Endothelial cell of umbilical vein (primary cell): ENCODE measurements at regions not wholly inside any gene's neighbourhood (a gene's known extent, or its start where the extent isn't known, plus 50 kb on each side); places are given as distances from the start of the nearest gene placed in this dataset.

Experiments used
- BruUV-seq: library from RNA; stranded (reverse); fragments of 400-500 nt; replicated peaks from 2 replicates; lab custom pipeline; 2021; lab: Mats Ljungman, UMichigan
- CTCF ChIA-PET: fragments of 300-600, 350-600 bp; sonication (Branson Sonifier 250); formaldehyde crosslinking; loops from one replicate; lab custom pipeline; 2021; ENCODE audit warnings: antibody characterized with exemption, inconsistent platforms; lab: Charles Lee
- POLR2A ChIA-PET: fragments of 300-600, 350-600 bp; sonication (Branson Sonifier 250); formaldehyde crosslinking; loops from one replicate; lab custom pipeline; 2021; ENCODE audit warnings: antibody characterized with exemption, inconsistent platforms; lab: Charles Lee
- DNase-seq: peaks from one replicate; pipeline ENCODE4 v3.0.0-alpha.2; 2011; ENCODE audit warnings: low read depth, low spot score
- FAIRE-seq: peaks from 2 replicates; lab custom pipeline; 2011; peaks lifted over from hg19 to GRCh38; lab: Jason Lieb, UNC
- H2AFZ ChIP-seq: 2 replicates; pipeline ENCODE4 v1.6.0; 2012; ENCODE audit warnings: low read depth, low read length, control low read depth, inconsistent platforms
- H3K27ac ChIP-seq: 2 replicates; pipeline ENCODE4 v1.5.1; 2011; ENCODE audit warnings: low read depth, mild to moderate bottlenecking, control low read depth, low read length, moderate library complexity; ENCODE audit not compliant: insufficient read depth
- H3K27me3 ChIP-seq, 2 experiments: 2 replicates each; pipeline versions ENCODE4 v1.6.0 to v1.6.1; 2011; ENCODE audit warnings: low read length in 2 of 2, mixed read lengths in 1 of 2; ENCODE audit not compliant: control insufficient read depth in 2 of 2, insufficient read depth in 2 of 2
- H3K36me3 ChIP-seq, 2 experiments: 2 replicates in 1 of 2; 3 replicates in 1 of 2; pipeline ENCODE4 v1.5.1; 2011; ENCODE audit warnings: low read length in 2 of 2, mild to moderate bottlenecking in 1 of 2, moderate library complexity in 1 of 2; ENCODE audit not compliant: control insufficient read depth in 2 of 2, insufficient read depth in 2 of 2; ENCODE audit errors: extremely low read depth in 1 of 2
- H3K4me1 ChIP-seq: 3 replicates; pipeline ENCODE4 v1.5.1; 2011; ENCODE audit warnings: mild to moderate bottlenecking, low read length; ENCODE audit not compliant: control insufficient read depth, insufficient read depth; ENCODE audit errors: extremely low read depth
- H3K4me2 ChIP-seq: 2 replicates; pipeline ENCODE4 v1.6.1; 2011; ENCODE audit warnings: low read length, control low read depth, mixed read lengths; ENCODE audit not compliant: insufficient read depth
- H3K4me3 ChIP-seq, 3 experiments: fragments of 200-600 bp in 1 of 3; sonication (generic), shearing (Covaris generic) in 1 of 3; replicated peaks in 1 of 3; 2 replicates each; pipeline ENCODE4 v1.5.1; 2011 to 2016; ENCODE audit warnings: control low read depth in 3 of 3, low read length in 3 of 3, mild to moderate bottlenecking in 2 of 3, inconsistent platforms in 1 of 3, low read depth in 1 of 3, moderate library complexity in 1 of 3; ENCODE audit not compliant: insufficient read depth in 1 of 3
- H3K79me2 ChIP-seq: 2 replicates; pipeline ENCODE4 v1.6.0; 2012; ENCODE audit warnings: low read length, inconsistent platforms; ENCODE audit not compliant: control insufficient read depth, insufficient read depth
- H3K9ac ChIP-seq: replicated peaks from 2 replicates; pipeline ENCODE3; 2011; ENCODE audit warnings: low read length, control low read depth; ENCODE audit not compliant: insufficient read depth; ENCODE audit errors: extremely low read depth
- H3K9me1 ChIP-seq: replicated peaks from 3 replicates; pipeline ENCODE4 v1.6.0; 2011; ENCODE audit warnings: mild to moderate bottlenecking, low read length; ENCODE audit not compliant: control insufficient read depth, insufficient read depth; ENCODE audit errors: extremely low read depth
- H3K9me3 ChIP-seq: replicated peaks from 2 replicates; pipeline ENCODE4 v1.5.1; 2012; ENCODE audit warnings: low read length, inconsistent platforms; ENCODE audit not compliant: control insufficient read depth, insufficient read depth
- H4K20me1 ChIP-seq: replicated peaks from 2 replicates; pipeline ENCODE3; 2011; ENCODE audit warnings: mild to moderate bottlenecking, low read length; ENCODE audit not compliant: control insufficient read depth, insufficient read depth; ENCODE audit errors: extremely low read depth
- CTCF ChIP-seq, 2 donors: IDR thresholded peaks; 1 replicate in 1 of 2; 2 replicates in 1 of 2; pipeline ENCODE4 v1.5.1; 2011; ENCODE audit warnings: low read length in 2 of 2, mild to moderate bottlenecking in 2 of 2, moderate library complexity in 2 of 2, control low read depth in 1 of 2, inconsistent platforms in 1 of 2, low read depth in 1 of 2; ENCODE audit not compliant: insufficient read depth in 1 of 2; ENCODE audit errors: extremely low read depth in 1 of 2
- EZH2 ChIP-seq: IDR thresholded peaks from 2 replicates; pipeline ENCODE4 v1.6.1; 2012; ENCODE audit warnings: borderline replicate concordance, low read depth, mild to moderate bottlenecking, moderate library complexity, low read length, inconsistent platforms; ENCODE audit not compliant: severe bottlenecking
- FOS ChIP-seq: IDR thresholded peaks from 2 replicates; pipeline ENCODE4 v1.6.1; 2011; ENCODE audit warnings: mild to moderate bottlenecking, low read length, moderate library complexity, borderline replicate concordance; ENCODE audit not compliant: insufficient read depth
- GATA2 ChIP-seq: IDR thresholded peaks from 2 replicates; pipeline ENCODE4 v1.7.0; 2011; ENCODE audit warnings: low read depth, mild to moderate bottlenecking, moderate library complexity, mixed read lengths, low read length; ENCODE audit not compliant: insufficient read length, insufficient read depth
- JUN ChIP-seq: IDR thresholded peaks from 2 replicates; pipeline ENCODE4 v1.6.1; 2011; ENCODE audit warnings: borderline replicate concordance, low read depth; ENCODE audit not compliant: insufficient read length, insufficient read depth
- MAX ChIP-seq: IDR thresholded peaks from 2 replicates; pipeline ENCODE4 v1.6.1; 2011; ENCODE audit not compliant: insufficient read depth, insufficient read length
- MYC ChIP-seq: IDR thresholded peaks from one replicate; pipeline ENCODE4 v1.6.1; 2011; ENCODE audit warnings: mild to moderate bottlenecking, low read depth, low read length
- POLR2A ChIP-seq: IDR thresholded peaks from 2 replicates; pipeline ENCODE4 v1.6.1; 2012; ENCODE audit warnings: low read depth, mild to moderate bottlenecking, control low read depth, low read length
- POLR2AphosphoS5 ChIP-seq: IDR thresholded peaks from 2 replicates; pipeline ENCODE4 v1.6.1; 2012; ENCODE audit warnings: low read depth, mild to moderate bottlenecking, control low read depth, low read length, moderate library complexity; ENCODE audit not compliant: insufficient read depth
- dilution Hi-C: fragments of 300-500 bp; cut with MboI; formaldehyde crosslinking; loops from one replicate; pipeline ENCODE4 v1.15.0; 2019; ENCODE audit warnings: low sequenced_read_pairs; ENCODE audit not compliant: extremely low pct_ligation_motif_present
- intact Hi-C: fragments of 100-400 bp; cut with micrococcal nuclease; formaldehyde crosslinking; loops from one replicate; pipeline ENCODE4 v1.10.0; 2022

- DNase-seq (no peak), FAIRE-seq (no peak)
- no peak overlapping the region for H3K9ac ChIP-seq
- POLR2A ChIA-PET: no interaction called here
- dilution Hi-C loops: no loop called here
- no peak overlapping the region for H3K4me2 ChIP-seq
- no peaks in the 10 kb centered on the region for H3K27me3 ChIP-seq
- no peaks in the 10 kb centered on the region for H3K9me1 ChIP-seq
- H3K79me2 ChIP-seq: no peaks in the 10 kb centered on the region
- no peaks in the 10 kb centered on the region for H3K36me3 ChIP-seq
- intact Hi-C loops: no loop called here
- H3K4me1 ChIP-seq: no peaks in the 10 kb centered on the region
- no peak overlapping the region for H2AFZ ChIP-seq
- TF ChIP-seq POLR2AphosphoS5 (no peak), POLR2A (no peak), FOS (no peak), GATA2 (no peak), CTCF (IDR thresholded peaks at IDR 0.05; ENCODE audit: extremely low read depth in 1 of 2, insufficient read depth in 1 of 2, low read depth in 1 of 2, low read length in 2 of 2) (no peak), MYC (no peak), JUN (no peak), EZH2 (no peak), MAX (no peak)
- CTCF ChIA-PET: no interaction called here
- H3K27ac ChIP-seq: no peak overlapping the region
- H3K9me3 ChIP-seq: no peaks in the 10 kb centered on the region
- no TSS peak for BruUV-seq
- no peak overlapping the region for H3K4me3 ChIP-seq
- H4K20me1 ChIP-seq: no peaks in the 10 kb centered on the region
These were observed 598.7 kb downstream of the IGSF11 start for GRCh38 chr3:118435851-118436350.
